NT2/D1 (cell line): ENCODE measurements at regions not wholly inside any gene's neighbourhood (a gene's known extent, or its start where the extent isn't known, plus 50 kb on each side); places are given as distances from the start of the nearest gene placed in this dataset.

Source experiments
- SUZ12 ChIP-seq: IDR thresholded peaks from 2 replicates; pipeline ENCODE4 v1.6.1; 2011; ENCODE audit not compliant: insufficient read length, insufficient read depth; ENCODE audit errors: extremely low read depth
- ZNF274 ChIP-seq: IDR thresholded peaks from 2 replicates; pipeline ENCODE4 v1.6.1; 2011; ENCODE audit warnings: mild to moderate bottlenecking, low read depth, low read length

DNA sequence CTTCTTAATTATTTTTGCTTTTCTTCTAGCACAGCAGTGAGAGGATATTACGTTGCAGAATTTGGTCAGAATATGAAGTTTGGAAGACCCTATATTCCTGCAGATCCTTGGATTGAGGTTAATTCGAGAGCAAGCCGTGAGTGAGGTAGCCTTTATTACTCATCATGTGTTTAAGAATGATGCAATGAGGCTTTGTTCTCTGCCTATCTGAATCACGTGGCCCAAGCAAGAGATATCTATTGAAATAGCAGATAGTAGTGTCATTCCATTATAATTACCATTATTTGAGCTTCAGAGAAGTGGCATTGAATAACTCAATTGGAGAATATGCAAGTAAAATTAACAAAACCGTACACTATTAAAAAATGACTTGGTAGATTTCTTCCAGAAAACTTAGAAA lies 641.1 kb downstream of the TMEM182 start:
- TF ChIP-seq SUZ12 (no peak), ZNF274 (no peak)
